GM19238 (cell line): ENCODE measurements at regions not wholly inside any gene's neighbourhood (a gene's known extent, or its start where the extent isn't known, plus 50 kb on each side); places are given as distances from the start of the nearest gene placed in this dataset.
"Not testable (repeated sequence)": the region's sequence is repeated elsewhere in the genome, so short reads cannot be mapped to it uniquely, and the experiment has no call there.

Experiments
- DNase-seq: peaks from one replicate; pipeline ENCODE4 v3.0.0; 2011; ENCODE audit warnings: low spot score; ENCODE audit not compliant: insufficient read length

DNA sequence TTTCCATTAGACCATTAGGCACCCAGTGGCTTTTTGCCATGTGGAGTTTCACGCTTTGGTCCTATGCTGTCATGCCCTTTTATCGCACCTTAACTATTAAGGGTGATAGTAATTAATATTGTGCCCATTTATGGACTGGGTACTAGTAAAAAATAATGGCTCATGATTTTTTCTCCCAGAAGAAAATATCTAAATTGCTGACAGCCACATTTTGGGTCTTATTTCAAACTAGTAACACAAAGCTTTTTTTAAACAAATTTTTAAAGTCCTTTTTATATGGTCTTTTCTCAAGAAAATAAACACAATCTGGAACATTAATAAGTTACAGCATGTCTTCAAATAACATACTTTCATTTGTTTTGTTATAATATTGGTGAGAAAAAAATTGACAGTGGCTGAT is 179.7 kb downstream of the ANKRD7 start:
- no peak for DNase-seq

DNA sequence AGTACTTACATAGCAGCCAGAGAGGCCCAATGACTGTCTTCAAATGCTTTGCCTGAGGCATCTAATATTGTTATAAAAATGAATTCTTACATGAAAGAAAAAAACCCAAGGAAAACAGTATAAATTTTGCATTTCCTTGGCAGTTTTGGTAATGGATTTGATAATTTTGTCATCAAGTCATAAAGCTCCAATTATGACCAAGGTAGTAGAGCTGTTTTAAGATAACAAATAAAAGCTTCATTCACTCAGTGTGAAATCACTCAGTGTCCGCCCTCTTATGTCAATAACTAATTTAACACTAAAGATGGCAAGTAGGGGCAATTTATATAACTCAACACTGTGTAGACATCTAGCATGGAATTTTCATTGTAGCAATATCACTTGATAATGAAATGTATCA is 193.9 kb downstream of the ANKRD7 start:
- no peak for DNase-seq

DNA sequence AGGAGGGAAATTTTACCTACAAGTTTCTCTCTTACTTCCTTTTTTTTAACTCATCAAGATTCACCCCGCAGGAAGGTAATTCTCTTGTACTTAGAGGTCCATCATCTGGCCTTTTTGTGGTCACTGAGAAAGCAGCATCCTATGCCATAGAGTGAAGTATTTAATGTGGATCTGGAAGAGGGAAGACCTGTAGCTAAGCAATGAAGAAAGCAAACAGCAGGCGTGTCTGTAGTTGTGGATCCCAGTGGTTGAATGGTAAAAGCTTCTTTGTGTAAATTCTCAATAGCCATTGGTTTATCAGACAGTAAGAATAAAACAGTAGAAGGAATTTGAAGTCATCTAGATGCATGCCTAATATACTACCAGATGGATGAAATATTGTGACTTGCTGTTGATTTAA is 196.4 kb downstream of the ANKRD7 start:
- no peak for DNase-seq

DNA sequence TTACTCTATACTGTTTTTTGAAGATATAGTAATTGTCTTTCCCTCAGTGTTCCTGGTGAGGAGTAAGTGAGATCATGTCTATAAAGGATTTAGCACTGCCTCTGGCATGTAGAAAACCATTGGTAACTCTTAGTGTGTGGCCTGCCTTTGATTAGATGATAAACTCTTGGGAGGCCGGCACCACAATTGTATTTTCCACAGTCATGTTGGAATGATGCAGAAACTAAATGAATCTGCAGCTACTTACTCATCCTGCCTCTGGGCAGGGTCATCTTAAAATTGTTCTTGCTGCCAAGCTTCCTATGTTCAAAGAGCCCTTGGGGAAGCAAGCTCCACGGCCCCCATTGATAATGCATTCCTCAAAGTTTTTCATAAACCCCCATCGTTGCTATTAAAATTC is 204.6 kb downstream of the ANKRD7 start:
- no peak for DNase-seq

DNA sequence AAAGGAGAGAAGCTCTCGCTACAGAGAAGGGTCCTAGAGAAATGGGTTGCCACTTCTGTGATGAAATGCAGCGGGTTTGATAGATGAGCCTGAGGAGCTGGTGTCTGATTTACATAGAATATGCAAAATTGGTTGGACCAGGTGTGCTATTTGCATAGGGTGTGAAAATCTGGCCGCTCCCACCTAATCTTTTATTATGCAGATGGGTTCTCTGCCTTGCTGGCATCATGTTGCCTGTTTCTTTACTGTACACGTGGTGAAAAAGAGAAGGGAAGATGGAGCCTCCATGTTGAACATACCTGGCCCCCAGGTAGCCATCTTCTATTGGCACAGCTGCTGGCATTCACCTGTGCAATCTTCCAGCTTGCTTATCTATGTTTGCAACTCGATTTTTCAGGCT is 212.2 kb downstream of the ANKRD7 start:
- no peak for DNase-seq

DNA sequence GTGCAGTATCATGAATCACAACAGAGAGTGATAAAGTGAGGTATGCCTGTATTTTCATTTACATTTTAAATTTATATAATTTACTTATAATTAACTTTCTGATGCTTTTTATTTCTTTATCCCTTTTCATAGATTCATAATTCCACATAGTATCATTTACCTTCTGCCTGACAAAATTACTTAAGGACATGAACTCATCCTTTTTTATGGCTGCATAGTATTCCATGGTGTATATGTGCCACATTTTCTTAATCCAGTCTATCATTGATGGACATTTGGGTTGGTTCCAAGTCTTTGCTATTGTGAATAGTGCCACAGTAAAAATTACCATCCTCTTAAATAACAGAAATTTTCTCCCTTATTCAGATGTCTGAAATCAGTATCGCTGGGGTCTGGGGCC is 224.5 kb downstream of the ANKRD7 start:
- DNase-seq, result not testable (repeated sequence)

DNA sequence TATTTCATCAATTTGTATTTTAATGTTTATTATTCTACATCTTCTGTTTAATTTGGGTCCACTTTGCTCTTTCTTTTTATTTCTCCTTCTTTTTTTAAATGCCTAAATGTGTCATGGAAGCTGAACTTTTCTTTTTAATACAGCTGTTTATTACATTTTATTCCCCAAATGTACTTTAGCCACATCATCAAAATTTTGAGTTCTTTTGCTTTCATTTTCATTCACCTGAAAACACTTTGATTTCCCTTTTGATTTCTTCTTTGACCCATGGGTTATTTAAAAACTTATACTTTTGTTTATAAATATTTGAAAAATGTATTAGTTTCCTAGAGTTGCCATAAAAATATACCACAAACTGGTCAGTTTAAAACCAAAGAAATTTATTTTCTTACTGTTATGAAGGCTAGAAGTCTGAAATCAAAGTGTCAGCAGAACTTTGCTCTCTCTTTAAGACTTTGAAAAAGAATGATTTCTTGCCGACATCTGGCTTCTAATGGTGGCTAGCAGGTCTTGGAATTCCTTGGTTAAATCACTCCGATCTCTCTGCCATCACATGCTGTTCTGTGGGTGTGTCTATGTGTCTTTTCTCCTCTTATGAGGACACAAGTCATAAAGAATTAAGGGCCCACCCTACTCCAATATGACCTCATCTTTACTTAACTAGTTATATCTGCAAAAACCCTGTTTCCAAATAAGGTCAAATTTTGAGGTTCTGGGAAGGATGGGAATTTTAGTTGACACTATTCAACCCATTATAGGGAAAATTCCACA is 225.5 kb downstream of the ANKRD7 start:
- no peak for DNase-seq

DNA sequence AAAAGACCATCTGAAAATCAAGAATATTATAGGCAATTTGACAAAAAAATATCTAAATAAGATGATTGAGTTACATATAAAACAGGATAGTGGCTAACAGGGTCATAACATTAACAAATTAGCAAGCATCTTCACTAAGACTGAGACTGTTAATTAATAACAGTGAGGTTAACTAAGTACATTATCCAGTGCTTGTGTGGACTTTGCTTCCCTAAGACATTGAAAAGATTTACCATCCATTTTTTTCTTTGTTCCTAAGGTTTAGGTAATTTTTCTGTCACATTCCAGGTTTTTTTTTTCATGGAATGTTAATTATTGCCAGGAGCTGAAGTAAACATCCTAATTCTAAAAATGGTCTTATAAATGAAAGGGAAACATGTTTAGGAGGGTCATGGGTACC is 227.6 kb downstream of the ANKRD7 start:
- DNase-seq, result no peak

DNA sequence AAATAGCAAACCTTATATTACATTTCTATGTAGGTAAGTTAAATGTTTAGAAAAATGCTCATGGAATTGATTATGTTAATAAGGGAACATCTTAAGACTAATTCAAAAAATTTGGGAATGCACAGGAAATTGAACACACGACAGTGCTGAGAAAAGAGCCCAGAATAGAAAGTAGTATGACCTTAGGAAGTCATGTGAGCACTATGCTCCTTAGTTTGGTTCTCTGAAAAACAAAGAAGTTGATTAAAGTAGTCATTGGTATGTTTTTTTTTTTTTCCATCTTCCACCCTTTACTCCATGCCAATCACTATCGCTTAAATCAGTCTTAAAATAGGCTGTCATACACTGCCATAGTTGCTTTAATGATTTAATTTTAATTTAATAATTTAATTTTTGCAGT is 242.9 kb downstream of the ANKRD7 start:
- no peak for DNase-seq

DNA sequence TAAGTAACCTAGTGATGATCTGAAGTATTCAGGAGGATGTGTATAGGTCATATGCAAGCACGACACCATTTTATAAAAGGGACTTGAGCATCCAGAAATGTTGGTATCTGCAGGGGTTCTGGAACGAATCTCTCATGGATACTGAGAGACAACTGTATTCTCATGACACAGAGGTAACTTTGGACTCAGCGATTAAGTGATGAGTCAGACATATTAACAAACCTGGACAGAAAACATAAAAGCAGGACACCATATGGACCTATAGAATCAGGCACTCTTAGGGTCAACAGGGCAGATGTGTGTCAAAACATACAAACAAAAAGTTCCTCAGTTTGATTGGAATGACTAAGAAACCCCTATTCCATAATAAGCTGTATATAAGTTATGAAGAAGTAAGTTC is 248.1 kb downstream of the ANKRD7 start:
- DNase-seq, result no peak

DNA sequence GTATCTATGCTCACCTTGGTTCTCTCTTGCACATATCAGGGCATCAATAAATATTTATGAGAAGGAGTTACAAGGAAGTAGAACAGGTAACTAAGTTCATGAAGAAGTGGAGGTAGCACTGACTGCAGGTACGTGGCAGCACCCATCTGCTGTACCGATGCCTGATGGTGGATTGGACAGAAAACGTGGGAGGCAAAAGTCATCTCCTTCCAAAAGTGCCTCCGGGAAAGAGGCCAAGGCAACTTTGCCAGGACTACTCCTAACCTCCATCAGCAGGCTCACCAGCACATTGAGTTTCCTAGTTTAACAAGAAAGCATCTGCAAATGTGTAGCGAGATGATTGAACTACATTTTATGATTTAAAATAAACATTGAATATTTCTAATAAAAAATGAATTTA is 248.8 kb downstream of the ANKRD7 start:
- no peak for DNase-seq

DNA sequence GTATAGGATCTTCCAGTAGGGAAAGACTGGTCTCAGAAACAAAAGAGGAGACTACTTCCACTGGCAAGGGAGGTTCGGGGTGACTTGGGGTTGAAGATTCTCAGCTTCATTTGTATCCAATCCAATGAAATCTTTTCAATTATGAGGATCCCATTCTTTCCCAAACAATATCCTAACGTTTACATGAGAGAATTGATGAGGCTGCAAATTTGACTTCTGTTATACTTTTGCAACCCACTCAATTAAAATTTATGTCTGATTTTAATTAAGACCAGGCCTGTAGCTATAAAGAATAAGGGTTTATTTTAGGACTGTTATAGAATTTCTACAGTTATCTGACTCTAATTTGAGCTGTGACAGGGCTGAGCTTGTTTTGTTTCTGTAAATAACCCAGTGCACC is 251.5 kb downstream of the ANKRD7 start:
- DNase-seq, result no peak

DNA sequence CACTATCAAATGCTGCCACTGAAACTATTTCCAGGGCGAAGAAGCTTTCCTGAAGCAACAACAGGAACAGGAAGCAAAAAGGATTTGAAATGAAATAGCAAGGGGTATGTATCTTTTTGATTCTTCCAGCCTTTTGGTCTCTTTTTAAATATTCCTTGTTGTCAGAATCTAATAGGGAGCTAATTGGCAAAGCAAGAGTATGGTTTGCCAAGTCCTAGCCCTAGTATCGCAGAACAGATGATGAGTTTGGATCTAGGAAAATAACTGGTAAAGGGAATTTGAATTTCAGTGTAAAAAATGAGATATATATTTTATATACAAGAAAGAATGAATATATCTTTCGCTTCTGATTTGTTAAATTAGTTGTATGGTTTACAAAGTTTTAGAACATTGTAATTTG is 252.5 kb downstream of the ANKRD7 start:
- no peak for DNase-seq

DNA sequence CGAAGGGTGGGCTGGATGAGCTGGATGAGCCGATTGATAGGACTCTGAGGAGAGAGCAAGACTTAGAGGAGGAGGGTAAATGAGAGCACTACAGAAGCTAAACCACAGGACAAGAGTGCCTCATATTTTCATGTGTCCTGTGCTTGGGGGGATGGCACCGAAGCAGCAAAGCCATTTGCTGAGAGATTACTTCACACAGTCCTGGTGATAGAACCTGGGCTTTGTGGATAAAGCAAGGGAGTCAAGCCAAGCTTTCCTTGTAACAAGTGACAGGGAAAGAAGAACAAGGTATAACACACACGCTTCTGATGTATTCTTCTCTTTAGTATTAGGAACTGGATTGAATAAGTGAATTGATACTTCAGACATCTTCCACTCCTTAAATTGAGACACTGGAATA is 253.7 kb downstream of the ANKRD7 start:
- no peak for DNase-seq

DNA sequence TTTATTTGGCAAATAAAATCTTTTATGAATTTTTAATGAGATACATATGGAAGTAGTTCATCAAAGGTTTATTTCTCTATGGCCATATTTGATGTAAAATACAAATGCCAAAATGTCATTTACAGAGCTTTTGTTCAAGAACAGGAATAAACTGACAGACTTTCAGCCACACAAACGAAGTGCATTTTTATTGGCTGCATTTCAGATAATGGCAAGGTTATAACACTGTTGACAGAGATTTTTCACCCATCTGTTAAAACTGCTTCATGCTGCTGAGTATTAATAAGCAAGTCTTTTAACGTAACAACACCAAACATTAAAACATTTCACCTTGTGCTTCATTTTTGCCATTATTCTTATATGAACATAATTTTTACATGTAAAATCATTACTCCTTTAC is 254.4 kb downstream of the ANKRD7 start:
- no peak for DNase-seq

DNA sequence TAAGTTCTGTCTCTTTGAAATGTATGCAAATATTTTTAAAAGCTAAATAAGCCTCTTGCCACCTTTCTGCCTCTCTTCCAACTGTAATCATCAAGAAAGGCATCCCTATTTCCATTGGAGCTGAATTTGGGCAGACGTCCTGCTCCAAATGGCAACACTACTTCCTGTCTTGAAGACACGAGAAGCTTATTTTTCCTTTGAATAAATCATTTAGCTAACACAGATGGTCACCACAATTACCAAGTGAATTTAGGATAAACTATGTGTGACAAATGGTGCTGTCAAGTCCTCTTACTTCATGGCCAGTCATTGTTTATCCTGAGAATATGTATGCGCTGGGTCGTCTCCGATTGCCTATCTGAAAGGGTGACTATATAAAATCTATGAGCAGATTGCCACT is 268.0 kb downstream of the ANKRD7 start:
- no peak for DNase-seq

DNA sequence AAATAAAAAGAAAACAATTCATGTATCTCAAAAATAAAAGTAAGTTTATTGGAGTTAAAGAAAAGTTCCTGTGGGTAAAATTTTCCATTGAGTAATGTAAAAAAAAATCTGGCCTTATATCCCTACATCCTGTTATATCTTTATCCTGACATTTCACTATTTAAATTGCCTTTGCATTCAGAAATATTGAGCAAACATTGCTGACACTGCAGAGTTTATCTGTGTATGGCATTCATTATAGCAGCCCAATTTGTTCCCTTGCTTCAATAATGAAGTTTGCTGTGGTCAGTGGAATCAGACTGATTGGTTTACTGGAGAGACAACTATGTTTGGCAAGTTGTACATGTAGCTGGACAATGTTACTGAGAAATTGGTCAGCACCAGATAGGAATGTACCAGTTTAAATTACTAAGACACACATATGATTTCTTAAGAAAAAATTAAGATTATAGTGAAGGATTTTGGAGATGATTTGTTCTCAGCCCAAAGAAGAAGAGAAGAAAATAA is 271.7 kb downstream of the ANKRD7 start:
- DNase-seq, result no peak

DNA sequence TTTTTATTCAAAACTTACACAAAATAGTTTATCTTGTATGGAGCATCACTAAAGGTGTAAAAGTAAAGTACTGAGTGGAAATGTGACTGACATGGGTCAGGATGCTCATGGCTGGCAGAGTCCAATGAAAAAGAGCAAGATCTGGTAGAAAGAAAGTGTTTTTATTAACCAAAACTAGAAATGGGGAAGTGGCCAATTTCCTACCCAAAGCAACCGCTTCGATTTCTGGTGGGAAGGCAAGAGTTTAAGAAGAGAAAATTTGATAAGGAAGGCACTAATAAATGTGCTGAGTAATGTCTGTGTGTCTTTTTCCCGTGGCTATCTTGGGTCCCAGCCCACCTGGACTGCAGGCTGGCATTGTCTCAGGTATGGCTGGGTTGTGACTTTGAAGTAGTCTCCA is 277.7 kb downstream of the ANKRD7 start:
- no peak for DNase-seq

DNA sequence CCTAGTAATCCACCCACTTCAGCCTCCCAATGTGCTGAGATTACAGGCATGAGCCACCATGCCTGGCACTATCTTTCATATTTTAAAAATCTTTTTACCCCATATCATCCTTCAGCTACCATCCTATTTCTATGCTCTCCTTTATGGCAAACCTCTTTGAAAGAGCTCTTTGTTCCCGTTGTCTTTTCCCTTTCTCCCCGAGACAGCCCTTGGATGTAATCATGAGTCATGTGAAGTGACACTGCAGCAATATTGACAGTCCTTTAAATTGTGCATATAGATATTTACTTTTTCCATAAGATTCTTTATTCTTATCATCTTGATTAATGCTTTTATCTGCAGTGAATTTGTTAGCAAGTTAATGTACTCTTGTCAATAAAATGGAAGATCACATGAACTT is 286.6 kb downstream of the ANKRD7 start:
- no peak for DNase-seq

DNA sequence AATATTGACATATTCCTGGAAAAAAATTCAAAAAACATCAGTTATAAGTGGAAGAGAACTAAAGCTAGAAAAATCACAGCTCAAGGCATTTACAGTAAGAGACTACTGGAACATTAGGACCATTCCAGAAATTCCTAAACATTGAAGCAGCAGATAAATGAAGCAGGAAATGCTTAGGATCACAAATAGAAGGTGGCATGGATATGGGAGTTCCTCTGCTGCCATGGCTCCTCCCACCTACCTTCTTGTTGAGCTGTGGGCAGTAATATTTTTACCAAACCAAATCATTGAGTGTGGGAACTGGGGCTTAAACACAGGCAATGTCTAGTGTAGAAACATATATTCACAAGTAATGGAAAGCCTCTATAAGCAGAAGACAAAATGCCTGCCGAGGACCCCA is 292.8 kb downstream of the ANKRD7 start:
- no peak for DNase-seq

DNA sequence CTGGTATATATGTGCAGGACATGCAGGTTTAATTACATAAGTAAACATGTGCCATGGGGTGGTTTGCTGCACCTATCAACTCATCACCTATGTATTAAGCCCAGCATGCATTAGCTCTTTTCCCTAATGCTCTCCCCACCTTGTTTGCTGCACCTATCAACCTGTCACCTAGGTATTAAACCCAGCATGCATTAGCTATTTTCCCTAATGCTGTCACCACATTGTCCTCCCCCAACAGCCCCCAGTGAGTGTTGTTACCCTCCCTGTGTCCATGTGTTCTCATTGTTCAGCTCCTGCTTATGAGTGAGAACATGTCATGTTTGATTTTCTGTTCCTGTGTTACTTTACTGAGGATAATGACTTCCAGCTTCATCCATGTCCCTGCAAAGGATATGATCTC is 300.5 kb downstream of the ANKRD7 start:
- no peak for DNase-seq

DNA sequence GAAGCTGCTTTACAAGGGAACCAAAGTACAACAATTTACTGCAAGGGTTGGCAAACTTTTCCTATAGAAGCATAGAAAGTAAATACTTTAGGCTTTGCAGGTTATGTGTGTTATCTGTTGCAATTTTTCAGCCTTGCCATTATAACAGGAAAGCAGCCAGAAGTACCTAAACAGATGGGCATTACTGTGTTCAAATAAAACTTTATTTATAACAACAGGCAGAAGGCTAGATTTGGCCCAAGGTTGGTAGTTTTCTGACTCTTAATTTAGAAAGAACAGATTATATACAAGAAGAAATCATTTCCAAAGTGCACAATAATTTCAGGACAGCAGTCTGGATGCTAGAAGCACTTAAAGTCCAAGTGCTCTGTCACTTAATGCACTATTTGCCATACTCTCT is 307.1 kb downstream of the ANKRD7 start:
- no peak for DNase-seq

DNA sequence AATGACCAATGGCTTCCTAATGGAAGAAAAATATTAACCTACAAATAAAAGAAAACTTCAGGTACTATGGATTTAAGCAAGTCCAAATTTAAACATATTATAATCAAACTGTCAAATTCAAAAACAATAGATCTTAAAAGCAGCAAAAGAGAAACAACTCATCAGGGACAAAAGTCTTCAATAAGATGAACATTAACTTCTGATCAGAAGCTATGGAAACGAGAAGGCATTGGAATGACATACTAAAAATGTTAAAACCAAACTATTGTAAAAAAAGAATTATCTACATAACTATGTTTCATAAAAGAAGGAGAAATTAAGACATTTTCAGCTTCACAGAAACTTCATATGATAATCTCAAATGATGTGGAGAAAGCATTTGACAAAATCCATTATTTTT is 334.7 kb downstream of the ANKRD7 start:
- no peak for DNase-seq

DNA sequence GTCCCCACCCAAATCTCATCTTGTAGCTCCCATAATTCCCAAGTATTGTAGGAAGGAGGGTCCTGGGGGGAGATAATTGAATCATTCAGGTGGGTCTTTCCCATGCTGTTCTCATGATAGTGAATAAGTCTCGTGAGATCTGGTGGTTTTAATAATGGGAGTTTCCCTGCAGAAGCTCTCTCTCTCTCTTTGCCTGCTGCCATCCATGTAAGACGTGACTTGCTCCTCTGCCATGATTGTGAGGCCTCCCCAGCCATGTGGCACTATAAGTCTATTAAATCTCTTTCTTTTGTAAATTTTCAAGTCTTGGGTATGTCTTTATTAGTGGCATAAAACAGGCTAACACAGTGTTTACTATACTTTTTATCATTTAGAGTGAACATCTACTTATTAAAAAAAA is 338.8 kb downstream of the ANKRD7 start:
- no peak for DNase-seq
